Panc1 (cell line): ENCODE measurements at regions not wholly inside any gene's neighbourhood (a gene's known extent, or its start where the extent isn't known, plus 50 kb on each side); places are given as distances from the start of the nearest gene placed in this dataset.

Experiments
- ATAC-seq: fragments of 200-7000 bp; cut with Tn5 transposase; 2 replicates; pipeline ENCODE4 v1.9.1; 2020; ENCODE audit warnings: mild to moderate bottlenecking, moderate library complexity
- BruUV-seq: library from RNA; stranded (reverse); fragments of 400-500 nt; replicated peaks from 2 replicates; lab custom pipeline; 2021; lab: Mats Ljungman, UMichigan
- CTCF ChIA-PET: fragments of 300-600 bp; sonication (Branson Sonifier 250); formaldehyde crosslinking; loops from one replicate; lab custom pipeline; 2022; ENCODE audit warnings: antibody characterized with exemption; lab: Charles Lee
- POLR2A ChIA-PET: fragments of 300-600 bp; sonication (Branson Sonifier 250); formaldehyde crosslinking; loops from one replicate; lab custom pipeline; 2022; ENCODE audit warnings: antibody characterized with exemption; lab: Charles Lee
- DNase-seq: peaks from one replicate; pipeline ENCODE4 v3.0.0-alpha.2; 2010; ENCODE audit warnings: low read depth, low spot score
- H3K27ac ChIP-seq: 2 replicates; pipeline ENCODE4 v1.5.1; 2011; ENCODE audit warnings: mild to moderate bottlenecking, low read length, inconsistent platforms
- H3K27me3 ChIP-seq: fragments of 200-500 bp; sonication (Bioruptor generic); 2 replicates; pipeline ENCODE4 v1.6.0; 2014; ENCODE audit warnings: low read length, inconsistent platforms; ENCODE audit not compliant: control insufficient read depth, insufficient read depth
- H3K36me3 ChIP-seq: fragments of 200-500 bp; sonication (Bioruptor generic); 2 replicates; pipeline ENCODE4 v1.5.1; 2014; ENCODE audit warnings: inconsistent platforms, mild to moderate bottlenecking, low read length, moderate library complexity; ENCODE audit not compliant: control insufficient read depth, insufficient read depth
- H3K4me1 ChIP-seq: 2 replicates; pipeline ENCODE4 v1.5.1; 2011; ENCODE audit warnings: inconsistent platforms, mild to moderate bottlenecking, low read length, moderate library complexity; ENCODE audit not compliant: control insufficient read depth, insufficient read depth
- H3K4me3 ChIP-seq, 2 experiments: 2 replicates each; pipeline ENCODE4 v1.5.1; 2011 to 2012; ENCODE audit warnings: low read depth in 2 of 2, low read length in 2 of 2, mild to moderate bottlenecking in 2 of 2, inconsistent platforms in 1 of 2, moderate library complexity in 1 of 2
- H3K9me3 ChIP-seq: fragments of 200-500 bp; sonication (Bioruptor generic); 2 replicates; pipeline ENCODE4 v1.5.1; 2014; ENCODE audit warnings: low read depth, mild to moderate bottlenecking, inconsistent platforms, low read length, moderate library complexity; ENCODE audit not compliant: control insufficient read depth, insufficient read depth
- CTCF ChIP-seq: fragments of 450-650 bp; IDR thresholded peaks from 2 replicates; pipeline ENCODE4 v1.5.1; 2017; ENCODE audit warnings: mild to moderate bottlenecking
- POLR2AphosphoS5 ChIP-seq: IDR thresholded peaks from 2 replicates; pipeline ENCODE4 v1.6.1; 2012; ENCODE audit warnings: mild to moderate bottlenecking, low read depth, low read length, moderate library complexity
- REST ChIP-seq, 2 experiments: IDR thresholded peaks; 2 replicates each; pipeline ENCODE4 v1.6.1; 2011 to 2012; ENCODE audit warnings: low read depth in 2 of 2, control low read depth in 1 of 2, low read length in 1 of 2, mild to moderate bottlenecking in 1 of 2, moderate library complexity in 1 of 2; ENCODE audit not compliant: insufficient read depth in 1 of 2
- SIN3A ChIP-seq: IDR thresholded peaks from 2 replicates; pipeline ENCODE4 v1.6.1; 2012; ENCODE audit warnings: low read depth, mild to moderate bottlenecking, low read length, moderate library complexity, borderline replicate concordance; ENCODE audit not compliant: insufficient read depth
- TCF7L2 ChIP-seq: IDR thresholded peaks from 2 replicates; pipeline ENCODE4 v1.6.1; 2011; ENCODE audit warnings: mild to moderate bottlenecking, low read depth, low read length, inconsistent platforms
- in situ Hi-C: cut with HindIII; loops from 2 replicates; pipeline ENCODE4 v1.10.0; 2016; ENCODE audit warnings: low sequenced_read_pairs, low pct_unique_long_range_greater_than_20kb
- intact Hi-C: fragments of 100-400 bp; cut with micrococcal nuclease; formaldehyde crosslinking; loops from one replicate; pipeline ENCODE4 v1.10.0; 2022; ENCODE audit not compliant: unreplicated experiment

GRCh38 chr10:78979938-78980337 lies 88.8 kb upstream of the ZMIZ1 start:
- POLR2A ChIA-PET = no interaction called here
- Histone ChIP-seq H3K4me3 (no peak overlapping the region), H3K9me3 (no peaks in the 10 kb centered on the region), H3K36me3 (no peaks in the 10 kb centered on the region), H3K4me1 (peaks cover 4% of the 10 kb centered on the region), H3K27me3 (no peaks in the 10 kb centered on the region), H3K27ac (no peak overlapping the region)
- no peak for TF ChIP-seq TCF7L2
- no peak for TF ChIP-seq SIN3A
- no peak for TF ChIP-seq REST (IDR thresholded peaks at IDR 0.05; ENCODE audit: insufficient read depth in 1 of 2, low read depth in 2 of 2, low read length in 1 of 2)
- TF ChIP-seq POLR2AphosphoS5 = no peak
- TF ChIP-seq CTCF = no peak
- DNase-seq (no peak), ATAC-seq (no peak)
- BruUV-seq = no TSS peak
- CTCF ChIA-PET = no interaction called here
- intact Hi-C loops (loop anchor here (10.0 kb wide), 1 partner anchor 315 kb away; no protein-coding TSS in a partner anchor), in situ Hi-C loops (no loop called here)

- H3K27me3 ChIP-seq = no peaks in the 10 kb centered on the region
- no peaks in the 10 kb centered on the region for H3K4me1 ChIP-seq
- ATAC-seq (no peak), DNase-seq (no peak)
- CTCF ChIA-PET = no interaction called here
- POLR2A ChIA-PET = no interaction called here
- in situ Hi-C loops = no loop called here
- intact Hi-C loops = no loop called here
- H3K4me3 ChIP-seq = no peak overlapping the region
- TF ChIP-seq TCF7L2 (no peak), SIN3A (no peak), CTCF (no peak), REST (IDR thresholded peaks at IDR 0.05; ENCODE audit: insufficient read depth in 1 of 2, low read depth in 2 of 2, low read length in 1 of 2) (no peak), POLR2AphosphoS5 (no peak)
- H3K36me3 ChIP-seq = no peaks in the 10 kb centered on the region
- H3K9me3 ChIP-seq = no peaks in the 10 kb centered on the region
- no peak overlapping the region for H3K27ac ChIP-seq
- no TSS peak for BruUV-seq
Observed at GRCh38 chr10:78980354-78980753, 88.4 kb upstream of the ZMIZ1 start.
